ENCODE measurements at regions not wholly inside any gene's neighbourhood (a gene's known extent, or its start where the extent isn't known, plus 50 kb on each side); places are given as distances from the start of the nearest gene placed in this dataset.

DNA sequence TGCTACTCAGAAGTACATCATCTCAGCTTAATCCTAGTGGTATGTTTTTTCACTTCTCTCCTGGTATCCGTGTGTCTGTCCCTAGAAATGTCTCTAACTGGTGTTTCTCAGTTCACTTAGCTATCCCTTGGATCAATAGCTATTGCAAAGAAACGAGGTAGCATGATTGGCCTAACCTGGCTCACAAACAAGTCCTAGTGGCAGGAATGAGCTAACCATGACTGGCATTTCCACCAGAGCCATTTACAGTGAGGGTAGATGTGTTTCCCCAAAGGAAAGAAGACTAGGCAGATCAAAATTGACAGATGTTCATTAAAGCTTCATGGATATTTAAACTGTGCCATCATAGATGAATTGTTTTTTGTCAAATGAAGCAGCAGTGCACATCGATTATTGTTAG is 82.5 kb downstream of the PALM2AKAP2 start:
- ChIA-PET CTCF (interaction anchor here (0.9 kb wide), 1 partner anchor 21 kb away, joined by 3 read pairs; no protein-coding TSS in a partner anchor), POLR2A (no interaction called here)
- H3K4me1 Mint-ChIP-seq = no peaks in the 10 kb centered on the region
- no peak overlapping the region for H3K27ac ChIP-seq (ENCODE audit: low read length in 2 of 2)
- no peak overlapping the region for H3K4me3 Mint-ChIP-seq
- no peaks in the 10 kb centered on the region for H3K9me3 Mint-ChIP-seq (ENCODE audit: insufficient read depth)
- no peaks in the 10 kb centered on the region for H3K36me3 ChIP-seq (replicated peaks in 1 of 2; ENCODE audit: control extremely low read depth in 1 of 2, control insufficient read depth in 1 of 2, extremely low read depth in 1 of 2, insufficient read depth in 2 of 2, low read length in 1 of 2)
- no peak overlapping the region for H2AFZ ChIP-seq (ENCODE audit: insufficient read depth, low read depth, low read length, poor library complexity, severe bottlenecking)
- TF ChIP-seq, protein P1, sequence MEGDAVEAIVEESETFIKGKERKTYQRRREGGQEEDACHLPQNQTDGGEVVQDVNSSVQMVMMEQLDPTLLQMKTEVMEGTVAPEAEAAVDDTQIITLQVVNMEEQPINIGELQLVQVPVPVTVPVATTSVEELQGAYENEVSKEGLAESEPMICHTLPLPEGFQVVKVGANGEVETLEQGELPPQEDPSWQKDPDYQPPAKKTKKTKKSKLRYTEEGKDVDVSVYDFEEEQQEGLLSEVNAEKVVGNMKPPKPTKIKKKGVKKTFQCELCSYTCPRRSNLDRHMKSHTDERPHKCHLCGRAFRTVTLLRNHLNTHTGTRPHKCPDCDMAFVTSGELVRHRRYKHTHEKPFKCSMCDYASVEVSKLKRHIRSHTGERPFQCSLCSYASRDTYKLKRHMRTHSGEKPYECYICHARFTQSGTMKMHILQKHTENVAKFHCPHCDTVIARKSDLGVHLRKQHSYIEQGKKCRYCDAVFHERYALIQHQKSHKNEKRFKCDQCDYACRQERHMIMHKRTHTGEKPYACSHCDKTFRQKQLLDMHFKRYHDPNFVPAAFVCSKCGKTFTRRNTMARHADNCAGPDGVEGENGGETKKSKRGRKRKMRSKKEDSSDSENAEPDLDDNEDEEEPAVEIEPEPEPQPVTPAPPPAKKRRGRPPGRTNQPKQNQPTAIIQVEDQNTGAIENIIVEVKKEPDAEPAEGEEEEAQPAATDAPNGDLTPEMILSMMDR (IDR thresholded peaks at IDR 0.05) = no peak
- no peak for TF ChIP-seq EZH2 (IDR thresholded peaks at IDR 0.05; ENCODE audit: borderline replicate concordance, insufficient read depth, low read depth, low read length, poor library complexity, severe bottlenecking)
- H3K4me1 ChIP-seq (ENCODE audit: control insufficient read depth in 2 of 2, insufficient read depth in 2 of 2, low read length in 2 of 2) = no peaks in the 10 kb centered on the region
- DNase-seq (no peak), ATAC-seq (ENCODE audit: low read depth) (no peak)
- H3K27me3 Mint-ChIP-seq = peaks cover 9% of the 10 kb centered on the region
- WGBS (ENCODE audit: insufficient coverage) = 70% methylated on average over 3 of the region's 3 CpGs
- no peak overlapping the region for H3K9ac ChIP-seq (ENCODE audit: low read length)
- no peak overlapping the region for H3K4me3 ChIP-seq (ENCODE audit: control extremely low read depth in 1 of 5, extremely low read depth in 1 of 5, insufficient read depth in 1 of 5, low read depth in 2 of 5, low read length in 4 of 5)
- intact Hi-C loops (cut with micrococcal nuclease) = no loop called here
- H3K27me3 ChIP-seq (replicated peaks in 1 of 4; ENCODE audit: control extremely low read depth in 1 of 4, control insufficient read depth in 3 of 4, insufficient read depth in 4 of 4, low read length in 3 of 4) = no peaks in the 10 kb centered on the region
- H4K20me1 ChIP-seq (ENCODE audit: control insufficient read depth, insufficient read depth, low read length, poor library complexity, severe bottlenecking) = no peaks in the 10 kb centered on the region
- H3K4me2 ChIP-seq (replicated peaks; ENCODE audit: low read depth, low read length, poor library complexity, severe bottlenecking) = no peak overlapping the region
- H3K79me2 ChIP-seq (ENCODE audit: control insufficient read depth, insufficient read depth, low read length) = no peaks in the 10 kb centered on the region
- no peaks in the 10 kb centered on the region for H3K9me3 ChIP-seq (ENCODE audit: control extremely low read depth in 1 of 3, control insufficient read depth in 2 of 3, insufficient read depth in 1 of 3, low read length in 2 of 3)
- H3K27ac Mint-ChIP-seq = no peak overlapping the region

DNA sequence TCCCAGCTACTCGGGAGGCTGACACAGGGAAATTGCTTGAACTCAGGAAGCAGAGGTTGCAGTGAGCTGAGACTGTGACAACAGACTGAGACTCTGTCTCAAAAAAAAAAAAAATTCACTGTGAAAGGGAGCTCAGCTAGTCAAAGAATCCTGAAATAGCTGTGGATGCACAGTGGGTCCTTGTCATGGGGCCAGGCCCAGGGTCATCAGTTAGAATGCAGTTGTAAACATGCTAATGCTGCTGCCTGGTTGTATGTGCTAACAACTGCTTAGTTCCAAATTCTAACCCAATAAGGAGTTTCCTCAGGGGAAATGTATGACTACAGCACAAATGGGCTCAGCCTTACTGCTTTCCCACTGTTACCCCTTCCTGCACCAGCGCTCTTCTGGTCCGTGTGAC is 84.0 kb downstream of the PALM2AKAP2 start:
- Mint-ChIP-seq H3K27me3 (peaks cover 18% of the 10 kb centered on the region), H3K4me3 (no peak overlapping the region), H3K27ac (no peak overlapping the region), H3K9me3 (ENCODE audit: insufficient read depth) (no peaks in the 10 kb centered on the region), H3K4me1 (no peaks in the 10 kb centered on the region)
- Histone ChIP-seq H3K27me3 (replicated peaks in 1 of 4; ENCODE audit: control extremely low read depth in 1 of 4, control insufficient read depth in 3 of 4, insufficient read depth in 4 of 4, low read length in 3 of 4) (peaks cover 0 to 5% (median 0%) of the 10 kb centered on the region in 4 experiments), H3K9me3 (ENCODE audit: control extremely low read depth in 1 of 3, control insufficient read depth in 2 of 3, insufficient read depth in 1 of 3, low read length in 2 of 3) (no peaks in the 10 kb centered on the region), H3K36me3 (replicated peaks in 1 of 2; ENCODE audit: control extremely low read depth in 1 of 2, control insufficient read depth in 1 of 2, extremely low read depth in 1 of 2, insufficient read depth in 2 of 2, low read length in 1 of 2) (no peaks in the 10 kb centered on the region), H3K79me2 (ENCODE audit: control insufficient read depth, insufficient read depth, low read length) (no peaks in the 10 kb centered on the region), H3K27ac (ENCODE audit: low read length in 2 of 2) (no peak overlapping the region), H3K4me3 (ENCODE audit: control extremely low read depth in 1 of 5, extremely low read depth in 1 of 5, insufficient read depth in 1 of 5, low read depth in 2 of 5, low read length in 4 of 5) (no peak overlapping the region), H4K20me1 (ENCODE audit: control insufficient read depth, insufficient read depth, low read length, poor library complexity, severe bottlenecking) (no peaks in the 10 kb centered on the region), H3K4me2 (replicated peaks; ENCODE audit: low read depth, low read length, poor library complexity, severe bottlenecking) (no peak overlapping the region), H2AFZ (ENCODE audit: insufficient read depth, low read depth, low read length, poor library complexity, severe bottlenecking) (no peak overlapping the region), H3K9ac (ENCODE audit: low read length) (no peak overlapping the region), H3K4me1 (ENCODE audit: control insufficient read depth in 2 of 2, insufficient read depth in 2 of 2, low read length in 2 of 2) (no peaks in the 10 kb centered on the region)
- ATAC-seq (ENCODE audit: low read depth) (no peak), DNase-seq (no peak)
- TF ChIP-seq, protein P1 (IDR thresholded peaks at IDR 0.05) = no peak
- 82% methylated on average over 3 of the region's 3 CpGs for WGBS (ENCODE audit: insufficient coverage)
- ChIA-PET POLR2A (no interaction called here), CTCF (no interaction called here)
- intact Hi-C loops (cut with micrococcal nuclease) = no loop called here

Measured in B cell (primary cell).